H9 (cell line): ENCODE measurements at regions not wholly inside any gene's neighbourhood (a gene's known extent, or its start where the extent isn't known, plus 50 kb on each side); places are given as distances from the start of the nearest gene placed in this dataset.

Experiments
- DNase-seq: peaks from one replicate; pipeline ENCODE4 v3.0.0-alpha.2; 2017
- H2AFZ ChIP-seq: one replicate; pipeline ENCODE4 v1.6.1; 2013; ENCODE audit warnings: mild to moderate bottlenecking, low read length, control low read depth, moderate library complexity
- H2AK5ac ChIP-seq: 2 replicates; pipeline ENCODE4 v1.6.1; 2013; ENCODE audit warnings: low read length, control low read depth, mixed read lengths; ENCODE audit not compliant: insufficient read length
- H2BK120ac ChIP-seq: one replicate; pipeline ENCODE4 v1.6.1; 2013; ENCODE audit warnings: low read depth, mild to moderate bottlenecking, low read length, control low read depth, inconsistent platforms; ENCODE audit not compliant: poor library complexity, severe bottlenecking
- H2BK12ac ChIP-seq: 2 replicates; pipeline ENCODE4 v1.6.1; 2013; ENCODE audit warnings: low read length, control low read depth, mixed read lengths, low read depth; ENCODE audit not compliant: insufficient read length
- H2BK15ac ChIP-seq: 2 replicates; pipeline ENCODE4 v1.6.1; 2013; ENCODE audit warnings: low read depth, low read length, control low read depth
- H2BK20ac ChIP-seq: one replicate; pipeline ENCODE4 v1.6.1; 2013; ENCODE audit warnings: low read depth, mild to moderate bottlenecking, low read length, control low read depth, inconsistent platforms; ENCODE audit not compliant: poor library complexity, severe bottlenecking
- H2BK5ac ChIP-seq: 2 replicates; pipeline ENCODE4 v1.6.1; 2013; ENCODE audit warnings: low read length, control low read depth, mixed read lengths; ENCODE audit not compliant: insufficient read length
- H3K14ac ChIP-seq: 2 replicates; pipeline ENCODE4 v1.6.1; 2013; ENCODE audit warnings: low read length, control low read depth; ENCODE audit not compliant: insufficient read depth
- H3K18ac ChIP-seq: 2 replicates; pipeline ENCODE4 v1.6.1; 2013; ENCODE audit warnings: low read depth, mild to moderate bottlenecking, mixed read lengths, low read length, control low read depth; ENCODE audit not compliant: insufficient read length
- H3K23ac ChIP-seq: 2 replicates; pipeline ENCODE4 v1.6.1; 2013; ENCODE audit warnings: low read length, control low read depth, mixed read lengths, low read depth; ENCODE audit not compliant: insufficient read length
- H3K23me2 ChIP-seq: 2 replicates; pipeline ENCODE4 v1.6.1; 2013; ENCODE audit warnings: low read depth, mild to moderate bottlenecking, mixed read lengths, low read length, control low read depth; ENCODE audit not compliant: insufficient read length, poor library complexity, severe bottlenecking
- H3K27ac ChIP-seq: 2 replicates; pipeline ENCODE4 v1.5.1; 2013; ENCODE audit warnings: low read length, control low read depth, mixed read lengths, low read depth; ENCODE audit not compliant: insufficient read length
- H3K27me3 ChIP-seq: 2 replicates; pipeline ENCODE4 v1.6.1; 2013; ENCODE audit warnings: low read length, control low read depth, inconsistent platforms; ENCODE audit not compliant: insufficient read depth
- H3K4ac ChIP-seq: 2 replicates; pipeline ENCODE4 v1.6.1; 2013; ENCODE audit warnings: low read depth, mild to moderate bottlenecking, control low read depth, inconsistent platforms, low read length, moderate library complexity
- H3K4me1 ChIP-seq: 2 replicates; pipeline ENCODE4 v1.6.1; 2013; ENCODE audit warnings: low read length, control low read depth, inconsistent platforms; ENCODE audit not compliant: insufficient read depth
- H3K4me2 ChIP-seq: 2 replicates; pipeline ENCODE4 v1.6.1; 2013; ENCODE audit warnings: low read length, control low read depth, mixed read lengths; ENCODE audit not compliant: insufficient read length, insufficient read depth
- H3K56ac ChIP-seq: 2 replicates; pipeline ENCODE4 v1.6.1; 2013; ENCODE audit warnings: low read depth, mild to moderate bottlenecking, mixed read lengths, low read length, control low read depth; ENCODE audit not compliant: insufficient read length
- H3K79me1 ChIP-seq: 2 replicates; pipeline ENCODE4 v1.6.1; 2013; ENCODE audit warnings: low read depth, mild to moderate bottlenecking, moderate library complexity, low read length, control low read depth, inconsistent platforms; ENCODE audit not compliant: insufficient read depth, poor library complexity, severe bottlenecking
- H3K79me2 ChIP-seq: 2 replicates; pipeline ENCODE4 v1.6.1; 2013; ENCODE audit warnings: low read length, control low read depth, inconsistent platforms; ENCODE audit not compliant: insufficient read depth
- H3K9ac ChIP-seq: 2 replicates; pipeline ENCODE4 v1.6.1; 2013; ENCODE audit warnings: low read length, control low read depth, mixed read lengths; ENCODE audit not compliant: insufficient read length; ENCODE audit errors: extremely low read depth
- H3K9me3 ChIP-seq: one replicate; pipeline ENCODE4 v1.6.1; 2013; ENCODE audit warnings: low read depth, low read length, inconsistent platforms; ENCODE audit not compliant: control insufficient read depth
- H3T11ph ChIP-seq: one replicate; pipeline ENCODE4 v1.6.1; 2013; ENCODE audit warnings: mild to moderate bottlenecking, low read length, control low read depth, inconsistent platforms
- H4K20me1 ChIP-seq: one replicate; pipeline ENCODE4 v1.6.1; 2013; ENCODE audit not compliant: control insufficient read depth, insufficient read length, insufficient read depth
- H4K5ac ChIP-seq: 2 replicates; pipeline ENCODE4 v1.6.1; 2013; ENCODE audit warnings: low read depth, mild to moderate bottlenecking, mixed read lengths, low read length, control low read depth; ENCODE audit not compliant: insufficient read length
- H4K8ac ChIP-seq: replicated peaks from 2 replicates; pipeline ENCODE4 v1.6.1; 2013; ENCODE audit warnings: low read length, control low read depth, mixed read lengths, low read depth; ENCODE audit not compliant: insufficient read length
- H4K91ac ChIP-seq: 2 replicates; pipeline ENCODE4 v1.6.1; 2013; ENCODE audit warnings: low read depth, mild to moderate bottlenecking, moderate library complexity, mixed read lengths, low read length, control low read depth; ENCODE audit not compliant: insufficient read length
- H3K27ac Mint-ChIP-seq, 3 experiments: 2 replicates in 2 of 3; 3 replicates in 1 of 3; pipeline ENCODE4 v1.8.0; 2020 to 2021; ENCODE audit warnings: mixed read lengths in 3 of 3, mild to moderate bottlenecking in 1 of 3, moderate library complexity in 1 of 3
- H3K27me3 Mint-ChIP-seq: 2 replicates; pipeline ENCODE4 v1.8.0; 2021; ENCODE audit warnings: low read depth, mild to moderate bottlenecking, moderate library complexity, mixed read lengths
- H3K36me3 Mint-ChIP-seq, 3 experiments: 2 replicates in 2 of 3; 3 replicates in 1 of 3; pipeline ENCODE4 v1.8.0; 2020 to 2021; ENCODE audit warnings: low read depth in 3 of 3, mixed read lengths in 3 of 3; ENCODE audit not compliant: insufficient read depth in 1 of 3
- H3K4me1 Mint-ChIP-seq, 2 experiments: 2 replicates each; pipeline ENCODE4 v1.8.0; 2020; ENCODE audit warnings: mixed read lengths in 2 of 2
- H3K4me3 Mint-ChIP-seq, 2 experiments: 2 replicates in 1 of 2; 3 replicates in 1 of 2; pipeline ENCODE4 v1.8.0; 2020 to 2021; ENCODE audit warnings: mild to moderate bottlenecking in 2 of 2, mixed read lengths in 2 of 2, moderate library complexity in 1 of 2
- H3K9me3 Mint-ChIP-seq, 2 experiments: 2 replicates in 1 of 2; 3 replicates in 1 of 2; pipeline ENCODE4 v1.8.0; 2020; ENCODE audit warnings: mild to moderate bottlenecking in 2 of 2, mixed read lengths in 2 of 2, moderate library complexity in 1 of 2
- WGBS: extraction: QIAGEN DNeasy Blood & Tissue Kit; methylation state at CpG from one replicate; pipeline ENCODE4 v1.1.7; 2013; ENCODE audit warnings: missing lambda C conversion rate, low lambda C conversion rate, mixed read lengths; ENCODE audit not compliant: insufficient read length; ENCODE audit errors: extremely low coverage; 5-methylcytosine and 5-hydroxymethylcytosine counted together
- TF ChIP-seq, protein P1 (sequence below): fragments of 200-600 bp; sonication (generic); conservative IDR thresholded peaks from 3 replicates; pipeline ENCODE4 v1.8.0; 2021; ENCODE audit warnings: antibody characterized with exemption, mild to moderate bottlenecking

GRCh38 chr10:24041034-24041433 lies 167.9 kb upstream of the KIAA1217 start:
- Histone ChIP-seq H3K9ac (no peak overlapping the region), H4K5ac (no peak overlapping the region), H3K27ac (no peak overlapping the region), H3T11ph (no peak overlapping the region), H2BK12ac (no peak overlapping the region), H2BK20ac (no peak overlapping the region), H3K79me1 (no peaks in the 10 kb centered on the region), H3K18ac (no peak overlapping the region), H3K14ac (no peak overlapping the region), H2AK5ac (no peak overlapping the region), H3K9me3 (no peaks in the 10 kb centered on the region), H4K91ac (no peak overlapping the region), H3K23ac (no peak overlapping the region), H3K4me1 (no peaks in the 10 kb centered on the region), H4K8ac (no peak overlapping the region), H2AFZ (no peak overlapping the region), H2BK120ac (no peak overlapping the region), H2BK5ac (no peak overlapping the region), H3K4ac (no peak overlapping the region), H4K20me1 (no peaks in the 10 kb centered on the region), H3K27me3 (no peaks in the 10 kb centered on the region), H3K79me2 (no peaks in the 10 kb centered on the region), H3K4me2 (no peak overlapping the region), H3K23me2 (no peaks in the 10 kb centered on the region), H3K56ac (no peak overlapping the region), H2BK15ac (no peak overlapping the region)
- Mint-ChIP-seq H3K4me1 (peaks cover 2 to 7% of the 10 kb centered on the region in 2 experiments), H3K36me3 (no peaks in the 10 kb centered on the region), H3K27me3 (no peaks in the 10 kb centered on the region), H3K9me3 (no peaks in the 10 kb centered on the region), H3K4me3 (no peak overlapping the region), H3K27ac (no peak overlapping the region)
- DNase-seq = no peak
- TF ChIP-seq, protein P1, sequence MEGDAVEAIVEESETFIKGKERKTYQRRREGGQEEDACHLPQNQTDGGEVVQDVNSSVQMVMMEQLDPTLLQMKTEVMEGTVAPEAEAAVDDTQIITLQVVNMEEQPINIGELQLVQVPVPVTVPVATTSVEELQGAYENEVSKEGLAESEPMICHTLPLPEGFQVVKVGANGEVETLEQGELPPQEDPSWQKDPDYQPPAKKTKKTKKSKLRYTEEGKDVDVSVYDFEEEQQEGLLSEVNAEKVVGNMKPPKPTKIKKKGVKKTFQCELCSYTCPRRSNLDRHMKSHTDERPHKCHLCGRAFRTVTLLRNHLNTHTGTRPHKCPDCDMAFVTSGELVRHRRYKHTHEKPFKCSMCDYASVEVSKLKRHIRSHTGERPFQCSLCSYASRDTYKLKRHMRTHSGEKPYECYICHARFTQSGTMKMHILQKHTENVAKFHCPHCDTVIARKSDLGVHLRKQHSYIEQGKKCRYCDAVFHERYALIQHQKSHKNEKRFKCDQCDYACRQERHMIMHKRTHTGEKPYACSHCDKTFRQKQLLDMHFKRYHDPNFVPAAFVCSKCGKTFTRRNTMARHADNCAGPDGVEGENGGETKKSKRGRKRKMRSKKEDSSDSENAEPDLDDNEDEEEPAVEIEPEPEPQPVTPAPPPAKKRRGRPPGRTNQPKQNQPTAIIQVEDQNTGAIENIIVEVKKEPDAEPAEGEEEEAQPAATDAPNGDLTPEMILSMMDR = no peak
- no CpG with 5 or more reads among the region's 3 CpGs for WGBS
